AG09319 (cell line): ENCODE measurements at regions not wholly inside any gene's neighbourhood (a gene's known extent, or its start where the extent isn't known, plus 50 kb on each side); places are given as distances from the start of the nearest gene placed in this dataset.
"Not testable (repeated sequence)": the region's sequence is repeated elsewhere in the genome, so short reads cannot be mapped to it uniquely, and the experiment has no call there.

Experiments used
- DNase-seq: peaks from one replicate; pipeline ENCODE4 v3.0.0-alpha.2; 2010; ENCODE audit warnings: low read depth; ENCODE audit errors: extremely low read depth
- CTCF ChIP-seq: IDR thresholded peaks from 2 replicates; pipeline ENCODE4 v1.5.1; 2011; ENCODE audit warnings: low read depth, mild to moderate bottlenecking, inconsistent platforms, low read length, moderate library complexity

DNA sequence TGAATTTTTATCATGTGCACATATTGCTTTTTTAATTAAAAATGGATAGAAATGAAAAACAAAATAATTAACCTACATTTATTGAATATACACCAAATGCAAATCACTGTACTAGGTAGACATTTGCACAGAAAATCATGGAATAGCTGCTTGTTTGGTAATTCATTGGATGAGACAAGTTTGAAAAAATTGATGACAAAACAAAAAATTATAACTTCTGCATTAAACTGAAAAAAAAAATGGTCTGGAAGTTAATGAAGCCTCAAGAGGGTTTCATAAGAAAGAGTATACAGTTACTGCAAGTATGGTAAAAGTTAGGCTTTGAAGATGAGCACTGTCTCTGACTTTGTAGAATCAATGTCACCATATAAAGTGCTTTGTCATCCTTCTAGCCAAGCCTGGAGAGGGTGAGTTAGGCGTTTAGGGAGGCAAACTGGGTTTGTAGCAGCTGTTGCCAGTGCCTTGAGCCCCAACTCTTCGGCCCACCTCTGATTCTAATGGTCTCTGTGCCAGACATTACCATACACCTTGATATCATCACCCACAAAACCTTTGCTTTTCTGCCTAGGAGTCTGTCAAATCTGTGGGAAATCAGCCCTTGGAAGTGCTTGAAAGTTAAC lies 291.1 kb upstream of the CLEC14A start:
- no peak for DNase-seq
- no peak for TF ChIP-seq CTCF

DNA sequence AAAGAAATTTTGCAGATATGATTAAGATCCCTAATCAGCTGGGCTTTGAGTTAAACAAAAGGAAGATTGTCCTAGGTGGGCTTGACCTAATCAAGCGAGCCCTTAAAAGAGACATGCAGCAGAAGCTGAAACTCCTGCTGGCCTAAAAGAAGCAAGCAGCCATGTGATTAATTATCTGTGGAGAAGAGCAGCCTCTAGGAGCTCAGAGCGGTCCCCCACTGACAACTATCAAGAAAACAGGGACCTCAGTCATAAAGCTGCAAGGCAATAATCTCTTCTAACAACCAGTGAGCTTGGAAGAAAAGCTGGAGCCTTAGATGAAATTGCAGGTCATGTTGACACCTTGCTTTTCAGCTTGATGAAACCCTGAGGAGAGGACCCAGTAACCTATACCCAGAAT lies 288.9 kb upstream of the CLEC14A start:
- TF ChIP-seq CTCF, result no peak
- DNase-seq, result no peak

DNA sequence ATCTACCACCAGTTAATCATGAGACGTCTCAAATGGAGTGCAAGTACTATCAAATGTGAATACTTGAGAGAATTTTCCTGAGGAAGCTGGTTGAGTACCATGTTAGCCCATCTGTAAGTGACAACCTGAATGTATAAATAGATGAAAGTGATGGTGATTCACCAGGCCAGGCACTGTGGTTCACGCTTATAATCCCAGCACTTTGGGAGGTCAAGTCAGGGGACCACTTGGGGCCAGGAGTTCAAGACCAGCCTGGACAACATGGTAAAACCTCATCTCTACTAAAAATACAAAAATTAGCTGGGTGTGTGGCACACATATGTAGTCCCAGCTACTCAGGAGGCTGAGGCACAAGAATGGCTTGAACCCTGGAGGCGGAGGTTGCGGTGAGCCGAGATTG lies 288.0 kb upstream of the CLEC14A start:
- not testable (repeated sequence) for DNase-seq

GRCh38 chr14:38538053-38538452 lies 282.2 kb upstream of the CLEC14A start:
- not testable (repeated sequence) for DNase-seq

DNA sequence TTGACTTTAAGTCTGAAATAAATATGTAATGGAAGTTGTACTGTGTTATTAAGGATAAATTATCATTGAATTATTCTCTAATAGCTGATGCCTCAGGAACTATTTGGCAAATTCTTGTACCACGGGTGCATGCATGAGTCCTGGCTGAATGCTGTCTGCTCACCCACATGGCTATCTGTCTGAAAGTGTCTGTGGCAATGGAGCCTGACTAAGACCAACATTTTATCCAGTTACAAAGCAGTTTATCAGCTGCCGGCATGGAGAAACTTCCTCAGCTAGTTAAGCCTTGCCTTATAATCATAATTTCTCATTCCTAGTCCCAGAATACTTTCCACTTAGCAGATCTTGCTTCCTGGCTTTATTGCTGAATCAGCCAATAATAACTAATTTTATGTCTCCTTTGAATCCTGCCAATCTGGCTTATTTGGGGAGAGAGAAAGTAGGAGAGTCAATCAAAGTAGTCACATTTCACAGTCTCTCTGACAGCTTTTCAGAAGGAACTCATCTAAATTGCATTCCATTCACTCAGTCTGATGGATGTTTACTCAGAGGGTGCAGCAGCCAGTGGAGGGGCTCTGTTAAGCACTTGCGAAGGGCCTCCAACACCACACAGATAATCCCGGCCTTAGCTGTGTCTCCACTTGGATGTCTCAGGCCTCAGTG lies 280.6 kb upstream of the CLEC14A start:
- DNase-seq, result no peak

DNA sequence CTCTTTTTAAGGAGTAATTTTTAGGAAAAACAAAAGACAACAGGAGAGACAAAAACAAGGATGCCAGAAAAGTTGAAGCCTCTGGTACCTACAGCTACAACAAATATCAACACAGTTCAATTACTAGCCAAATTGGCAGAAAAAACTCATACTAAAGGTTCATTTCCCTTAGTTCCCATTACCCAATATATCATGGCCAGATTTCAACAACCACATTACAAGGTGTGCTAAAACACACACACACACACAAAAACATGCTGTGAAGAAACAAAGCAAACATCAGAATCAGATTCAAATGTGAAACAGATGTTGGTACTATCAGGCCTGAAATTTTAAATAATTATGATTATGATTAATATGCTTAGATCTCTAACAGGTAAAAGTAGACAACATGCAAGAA lies 272.7 kb upstream of the CLEC14A start:
- DNase-seq, result no peak
- no peak for TF ChIP-seq CTCF

More for the DNA sequence above, 280.6 kb upstream of the CLEC14A start:
- TF ChIP-seq CTCF, result no peak

DNA sequence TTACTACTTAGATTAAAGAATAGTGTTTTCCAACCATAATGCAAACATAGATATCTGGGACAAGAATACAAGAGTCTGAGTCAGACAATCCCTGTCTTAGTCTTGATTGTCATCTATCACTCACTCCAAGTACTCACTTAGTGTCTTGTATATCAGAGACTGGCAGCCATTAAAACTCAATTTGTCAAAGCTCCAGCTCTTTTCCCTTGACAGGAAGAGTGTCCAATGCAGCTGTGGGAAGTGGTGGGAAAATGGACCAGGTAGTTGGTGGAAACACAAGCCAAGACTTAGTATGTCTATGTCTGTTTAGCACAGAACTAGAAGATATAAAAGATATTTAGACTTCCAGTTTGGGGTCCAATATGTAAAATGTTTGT lies 271.6 kb upstream of the CLEC14A start:
- TF ChIP-seq CTCF, result no peak
- no peak for DNase-seq

DNA sequence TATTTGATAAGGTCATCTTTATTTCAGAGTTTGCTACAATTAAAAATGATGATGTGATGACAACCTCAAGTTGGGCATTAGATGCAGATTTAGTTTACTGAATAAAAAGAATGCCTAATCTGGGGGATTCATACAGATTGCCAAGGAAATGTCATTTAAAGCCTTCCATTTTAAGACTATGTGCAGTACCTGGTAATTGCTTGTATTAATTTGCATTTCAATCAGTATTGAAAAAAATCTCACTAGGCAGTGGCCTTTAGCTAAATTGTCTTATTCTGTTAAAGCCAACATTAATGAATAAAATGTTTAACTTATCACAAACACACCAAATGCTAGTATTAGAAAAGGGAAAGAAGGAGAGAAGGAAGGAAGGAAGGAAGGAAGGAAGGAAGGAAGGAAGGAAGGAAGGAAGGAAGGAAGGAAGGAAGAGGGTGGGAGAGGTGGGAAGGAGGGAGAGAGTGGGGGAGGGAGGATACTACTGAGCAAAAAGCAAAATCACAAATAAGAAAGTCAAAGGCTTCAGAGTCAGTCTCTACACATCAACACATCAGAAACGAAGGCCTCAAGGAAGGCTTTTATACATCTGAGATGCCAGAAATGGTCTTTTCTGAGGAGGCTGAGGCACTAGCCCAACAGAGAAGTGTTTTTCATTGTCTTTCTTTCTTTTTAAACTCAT lies 271.1 kb upstream of the CLEC14A start:
- no peak for TF ChIP-seq CTCF
- no peak for DNase-seq
